ENCODE measurements at regions not wholly inside any gene's neighbourhood (a gene's known extent, or its start where the extent isn't known, plus 50 kb on each side); places are given as distances from the start of the nearest gene placed in this dataset.

DNA sequence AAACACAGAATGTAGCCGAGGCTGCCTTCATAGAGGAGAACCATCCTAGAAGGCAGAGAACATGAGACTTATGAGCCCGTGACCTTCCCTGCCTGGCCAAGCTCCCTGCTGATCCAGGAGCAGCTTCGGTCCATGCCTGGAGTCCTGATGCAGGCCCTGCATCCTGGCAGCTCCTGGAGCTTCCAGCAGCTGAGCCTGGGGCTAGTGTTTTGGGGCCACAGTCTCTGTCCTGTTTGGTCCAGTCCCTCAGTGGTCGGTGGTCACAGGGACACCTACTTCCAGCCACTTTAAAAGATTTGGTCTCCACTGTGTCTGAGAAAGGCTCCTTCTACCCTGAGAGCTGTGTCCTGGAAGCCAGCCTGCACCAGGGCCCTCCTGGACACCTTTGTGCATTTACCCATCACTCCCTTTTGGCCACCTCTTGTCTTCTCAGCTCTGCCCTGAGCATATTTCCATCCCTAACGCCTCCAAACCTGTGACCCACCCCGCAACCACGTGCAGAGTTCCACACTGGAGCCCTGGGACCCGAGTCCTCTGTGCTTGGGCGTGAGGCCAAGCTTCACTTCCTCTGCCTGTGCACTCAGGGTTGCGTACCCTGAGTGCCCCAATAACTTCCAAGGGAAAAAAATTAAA lies 315.2 kb upstream of the ZNF32 start:
- Histone ChIP-seq H3K27me3 (ENCODE audit: control insufficient read depth, insufficient read depth, low read length) (peaks cover 3% of the 10 kb centered on the region), H3K27ac (ENCODE audit: low read length) (no peak overlapping the region), H3K4me1 (ENCODE audit: control insufficient read depth, insufficient read depth, low read length) (peaks cover 3% of the 10 kb centered on the region), H3K36me3 (ENCODE audit: control insufficient read depth, insufficient read depth, low read length) (no peaks in the 10 kb centered on the region), H3K9me3 (ENCODE audit: control insufficient read depth, insufficient read depth, low read length) (no peaks in the 10 kb centered on the region), H3K4me3 (ENCODE audit: low read length) (no peak overlapping the region)
- WGBS (ENCODE audit: insufficient coverage), result 50% methylated on average over 10 of the region's 10 CpGs
- Mint-ChIP-seq H3K4me3 (no peak overlapping the region), H3K27ac (no peak overlapping the region), H3K36me3 (no peaks in the 10 kb centered on the region), H3K27me3 (ENCODE audit: low read depth in 2 of 2) (peaks cover 31 to 49% of the 10 kb centered on the region in 2 donors), H3K4me1 (peaks cover 13 to 25% of the 10 kb centered on the region in 2 donors), H3K9me3 (no peaks in the 10 kb centered on the region)
- DNase-seq (no peak), ATAC-seq (no peak)
- intact Hi-C loops (cut with micrococcal nuclease), result no loop called here
- TF ChIP-seq, protein P1, sequence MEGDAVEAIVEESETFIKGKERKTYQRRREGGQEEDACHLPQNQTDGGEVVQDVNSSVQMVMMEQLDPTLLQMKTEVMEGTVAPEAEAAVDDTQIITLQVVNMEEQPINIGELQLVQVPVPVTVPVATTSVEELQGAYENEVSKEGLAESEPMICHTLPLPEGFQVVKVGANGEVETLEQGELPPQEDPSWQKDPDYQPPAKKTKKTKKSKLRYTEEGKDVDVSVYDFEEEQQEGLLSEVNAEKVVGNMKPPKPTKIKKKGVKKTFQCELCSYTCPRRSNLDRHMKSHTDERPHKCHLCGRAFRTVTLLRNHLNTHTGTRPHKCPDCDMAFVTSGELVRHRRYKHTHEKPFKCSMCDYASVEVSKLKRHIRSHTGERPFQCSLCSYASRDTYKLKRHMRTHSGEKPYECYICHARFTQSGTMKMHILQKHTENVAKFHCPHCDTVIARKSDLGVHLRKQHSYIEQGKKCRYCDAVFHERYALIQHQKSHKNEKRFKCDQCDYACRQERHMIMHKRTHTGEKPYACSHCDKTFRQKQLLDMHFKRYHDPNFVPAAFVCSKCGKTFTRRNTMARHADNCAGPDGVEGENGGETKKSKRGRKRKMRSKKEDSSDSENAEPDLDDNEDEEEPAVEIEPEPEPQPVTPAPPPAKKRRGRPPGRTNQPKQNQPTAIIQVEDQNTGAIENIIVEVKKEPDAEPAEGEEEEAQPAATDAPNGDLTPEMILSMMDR (IDR thresholded peaks at IDR 0.05), result no peak

DNA sequence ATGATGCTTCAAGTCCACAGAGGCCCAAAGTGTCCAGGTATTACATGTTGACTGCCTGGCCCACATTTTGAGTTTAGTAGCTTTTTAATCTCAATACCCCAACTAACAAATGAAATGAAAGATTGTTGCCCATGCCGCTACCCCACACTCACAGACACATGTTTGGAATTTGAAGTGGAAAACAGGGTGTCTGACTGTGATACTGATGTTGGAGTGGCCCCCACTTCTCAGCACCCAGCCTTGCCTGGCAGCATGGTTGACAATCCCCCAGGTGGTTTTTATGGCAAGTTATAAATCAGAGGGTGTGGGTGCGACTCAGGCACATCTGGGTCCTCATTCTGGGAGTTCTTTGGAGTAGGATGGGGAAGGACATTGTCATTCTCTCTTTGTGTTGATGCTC lies 314.7 kb upstream of the ZNF32 start:
- Histone ChIP-seq H3K4me3 (ENCODE audit: low read length) (no peak overlapping the region), H3K4me1 (ENCODE audit: control insufficient read depth, insufficient read depth, low read length) (peaks cover 3% of the 10 kb centered on the region), H3K27me3 (ENCODE audit: control insufficient read depth, insufficient read depth, low read length) (peaks cover 3% of the 10 kb centered on the region), H3K36me3 (ENCODE audit: control insufficient read depth, insufficient read depth, low read length) (no peaks in the 10 kb centered on the region), H3K9me3 (ENCODE audit: control insufficient read depth, insufficient read depth, low read length) (no peaks in the 10 kb centered on the region), H3K27ac (ENCODE audit: low read length) (no peak overlapping the region)
- peaks cover 13 to 25% of the 10 kb centered on the region in 2 donors for H3K4me1 Mint-ChIP-seq
- 77% methylated on average over 1 of the region's 2 CpGs for WGBS (ENCODE audit: insufficient coverage)
- H3K36me3 Mint-ChIP-seq, result no peaks in the 10 kb centered on the region
- H3K9me3 Mint-ChIP-seq, result no peaks in the 10 kb centered on the region
- TF ChIP-seq, protein P1 (IDR thresholded peaks at IDR 0.05), result no peak
- intact Hi-C loops (cut with micrococcal nuclease), result no loop called here
- H3K27me3 Mint-ChIP-seq (ENCODE audit: low read depth in 2 of 2), result peaks cover 31 to 50% of the 10 kb centered on the region in 2 donors
- no peak overlapping the region for H3K4me3 Mint-ChIP-seq
- no peak overlapping the region for H3K27ac Mint-ChIP-seq
- no peak for DNase-seq
- ATAC-seq, result no peak

DNA sequence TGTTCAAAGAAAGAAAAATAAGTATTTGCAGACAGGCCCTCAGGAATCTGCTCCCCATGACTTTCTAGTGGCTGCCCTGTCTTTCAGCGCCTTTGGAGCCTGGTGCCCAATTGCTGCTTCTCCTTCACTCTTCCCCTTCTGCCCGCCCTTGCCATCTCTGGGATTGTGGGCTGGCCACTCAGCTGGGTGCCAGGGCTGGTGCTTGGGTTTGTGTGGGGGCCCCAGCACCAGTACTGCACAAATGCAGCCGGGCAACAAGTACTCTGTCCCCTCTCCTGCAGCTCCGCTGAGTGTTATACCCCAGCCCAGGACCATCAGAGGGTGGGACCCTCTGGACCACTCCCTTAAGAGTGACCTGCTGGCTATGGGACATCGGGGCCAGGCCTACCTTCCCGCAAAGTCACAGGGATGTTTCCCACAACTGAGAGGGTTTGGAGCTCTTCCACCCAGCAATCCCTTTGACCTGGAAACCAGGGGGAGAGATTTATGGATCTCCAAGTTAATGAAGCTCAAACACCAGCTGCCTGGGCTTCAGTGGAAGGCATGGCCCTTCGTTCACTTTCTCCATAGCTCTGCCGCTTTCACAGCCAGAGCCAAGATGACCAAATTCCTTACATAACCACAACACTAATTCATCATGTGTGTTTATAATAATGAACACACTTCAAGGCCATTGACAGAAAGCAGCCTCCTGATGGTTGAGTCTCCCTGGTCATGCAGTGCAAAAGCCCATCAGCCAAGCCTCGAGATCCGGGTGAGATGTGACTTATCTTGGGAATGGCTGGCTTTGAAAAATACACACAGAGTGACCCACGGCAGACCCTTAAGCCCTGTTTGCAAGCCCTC lies 313.9 kb upstream of the ZNF32 start:
- TF ChIP-seq, protein P1 (IDR thresholded peaks at IDR 0.05), result no peak
- 88% methylated on average over 11 of the region's 11 CpGs for WGBS (ENCODE audit: insufficient coverage)
- H3K4me3 ChIP-seq (ENCODE audit: low read length), result no peak overlapping the region
- intact Hi-C loops (cut with micrococcal nuclease), result no loop called here
- no peak for DNase-seq
- no peak overlapping the region for H3K27ac Mint-ChIP-seq
- H3K4me1 Mint-ChIP-seq, result peaks cover 13 to 25% of the 10 kb centered on the region in 2 donors
- ATAC-seq, result no peak
- no peak overlapping the region for H3K27ac ChIP-seq (ENCODE audit: low read length)
- peaks cover 3% of the 10 kb centered on the region for H3K27me3 ChIP-seq (ENCODE audit: control insufficient read depth, insufficient read depth, low read length)
- peaks cover 3% of the 10 kb centered on the region for H3K4me1 ChIP-seq (ENCODE audit: control insufficient read depth, insufficient read depth, low read length)
- no peak overlapping the region for H3K4me3 Mint-ChIP-seq
- no peaks in the 10 kb centered on the region for H3K36me3 Mint-ChIP-seq
- H3K9me3 ChIP-seq (ENCODE audit: control insufficient read depth, insufficient read depth, low read length), result no peaks in the 10 kb centered on the region
- peaks cover 28 to 49% of the 10 kb centered on the region in 2 donors for H3K27me3 Mint-ChIP-seq (ENCODE audit: low read depth in 2 of 2)
- no peaks in the 10 kb centered on the region for H3K9me3 Mint-ChIP-seq
- no peaks in the 10 kb centered on the region for H3K36me3 ChIP-seq (ENCODE audit: control insufficient read depth, insufficient read depth, low read length)
